Tongue (tissue), 1 donor: ENCODE measurements at regions not wholly inside any gene's neighbourhood (a gene's known extent, or its start where the extent isn't known, plus 50 kb on each side); places are given as distances from the start of the nearest gene placed in this dataset.

Experiments
- DNase-seq: peaks from one replicate; pipeline ENCODE4 v3.0.0-alpha.2; 2015

- DNase-seq = no peak
Measured at GRCh38 chr16:55169780-55170179, 154.2 kb upstream of the IRX6 start.

GRCh38 chr16:55171241-55171640 lies 152.8 kb upstream of the IRX6 start:
- DNase-seq = no peak

DNA sequence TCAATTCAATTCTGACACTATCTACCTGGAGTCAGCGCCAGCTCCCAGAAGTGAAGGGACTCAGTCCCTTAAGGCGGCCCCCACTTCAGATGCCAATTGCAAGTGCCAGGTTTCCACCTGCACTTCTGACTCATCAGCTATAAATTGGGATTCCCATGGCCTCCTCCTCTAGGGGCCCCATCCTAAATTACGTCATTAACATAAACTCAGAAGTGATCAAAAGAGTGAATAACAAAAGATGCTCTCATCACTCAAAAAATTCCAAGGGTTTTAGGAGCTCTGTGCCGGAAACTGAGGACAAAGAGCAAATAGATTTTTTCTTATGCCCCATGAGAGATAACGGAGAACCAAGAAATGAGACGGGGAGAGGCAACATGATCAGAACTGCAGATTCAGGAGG lies 148.6 kb upstream of the IRX6 start:
- DNase-seq = no peak

DNA sequence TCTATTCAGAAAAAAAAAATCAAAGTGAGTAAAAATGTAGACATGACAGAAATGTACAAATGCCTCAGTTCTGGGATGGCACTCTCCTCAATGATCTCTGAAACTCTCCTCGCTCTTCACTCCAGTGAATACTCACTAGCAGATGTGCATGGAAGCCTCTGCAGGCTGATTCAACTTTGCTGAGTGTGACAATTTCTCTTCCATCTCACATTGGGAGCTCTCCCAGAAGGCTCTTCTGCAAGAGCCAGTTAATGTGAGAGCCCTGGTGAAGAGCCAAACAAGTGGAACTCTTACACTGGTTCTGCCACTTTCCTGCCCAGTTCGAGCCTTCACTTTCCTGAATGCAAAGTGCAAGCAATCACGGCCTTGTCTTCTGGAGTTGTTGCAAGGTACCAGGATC lies 147.1 kb upstream of the IRX6 start:
- no peak for DNase-seq

GRCh38 chr16:55179411-55179810 lies 144.6 kb upstream of the IRX6 start:
- DNase-seq = no peak

GRCh38 chr16:55179852-55180585 lies 144.0 kb upstream of the IRX6 start:
- DNase-seq = no peak

DNA sequence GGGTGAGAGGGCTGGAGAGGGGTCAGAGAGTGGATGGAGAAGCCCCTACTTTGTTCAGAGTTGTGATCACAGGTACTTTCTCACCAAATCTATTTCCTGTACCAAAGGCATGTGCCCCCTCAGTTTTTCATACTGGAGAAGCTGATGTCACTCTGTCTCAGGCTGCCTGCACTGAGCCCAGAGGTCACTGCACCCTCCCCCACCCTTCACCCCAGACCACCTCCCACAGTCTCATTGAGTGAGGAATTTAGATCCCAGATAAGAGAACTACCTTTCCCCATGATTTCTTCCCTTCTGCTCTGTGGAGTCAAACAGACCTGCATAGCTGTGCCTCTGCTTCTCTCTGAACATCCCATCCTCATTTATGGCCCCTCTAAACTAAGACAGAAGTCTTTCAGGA lies 140.0 kb upstream of the IRX6 start:
- no peak for DNase-seq

DNA sequence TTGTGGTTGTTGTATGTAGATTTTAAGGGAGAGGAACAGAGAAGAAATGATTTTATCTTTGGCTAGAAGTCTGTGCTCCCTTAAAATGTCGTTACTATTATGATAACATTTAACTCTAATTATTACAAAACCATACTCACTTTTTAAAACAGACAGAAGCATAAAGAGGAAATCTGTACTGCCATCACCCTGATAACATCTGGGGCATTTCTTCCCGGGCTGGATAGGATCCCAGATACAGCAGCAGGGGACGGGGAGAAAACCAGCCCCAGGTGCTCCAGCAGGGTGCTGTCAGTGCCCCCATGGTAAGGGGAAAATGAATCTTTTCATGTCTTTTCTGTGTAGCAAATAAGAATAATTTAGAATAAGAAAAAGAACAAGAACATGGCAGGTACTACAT lies 139.4 kb upstream of the IRX6 start:
- DNase-seq = no peak

DNA sequence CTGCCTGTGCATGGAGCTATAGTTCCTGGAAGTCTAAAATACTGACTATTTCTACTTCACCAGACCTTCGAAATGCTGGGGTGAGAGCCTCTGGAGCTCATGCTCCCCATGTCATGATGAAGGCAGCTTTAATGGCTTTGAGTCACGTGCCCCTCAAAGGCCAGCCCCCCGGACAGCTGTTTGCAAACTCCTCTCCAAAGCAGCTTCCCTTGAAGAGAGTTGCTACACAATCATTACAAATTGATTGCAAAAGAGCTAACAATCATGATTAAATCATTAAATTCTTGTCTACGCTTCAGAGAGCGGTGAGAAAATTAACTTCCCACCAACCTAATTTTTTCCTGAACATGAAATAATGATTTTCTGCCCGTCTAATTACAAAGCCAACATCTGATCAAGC lies 134.8 kb upstream of the IRX6 start:
- no peak for DNase-seq

DNA sequence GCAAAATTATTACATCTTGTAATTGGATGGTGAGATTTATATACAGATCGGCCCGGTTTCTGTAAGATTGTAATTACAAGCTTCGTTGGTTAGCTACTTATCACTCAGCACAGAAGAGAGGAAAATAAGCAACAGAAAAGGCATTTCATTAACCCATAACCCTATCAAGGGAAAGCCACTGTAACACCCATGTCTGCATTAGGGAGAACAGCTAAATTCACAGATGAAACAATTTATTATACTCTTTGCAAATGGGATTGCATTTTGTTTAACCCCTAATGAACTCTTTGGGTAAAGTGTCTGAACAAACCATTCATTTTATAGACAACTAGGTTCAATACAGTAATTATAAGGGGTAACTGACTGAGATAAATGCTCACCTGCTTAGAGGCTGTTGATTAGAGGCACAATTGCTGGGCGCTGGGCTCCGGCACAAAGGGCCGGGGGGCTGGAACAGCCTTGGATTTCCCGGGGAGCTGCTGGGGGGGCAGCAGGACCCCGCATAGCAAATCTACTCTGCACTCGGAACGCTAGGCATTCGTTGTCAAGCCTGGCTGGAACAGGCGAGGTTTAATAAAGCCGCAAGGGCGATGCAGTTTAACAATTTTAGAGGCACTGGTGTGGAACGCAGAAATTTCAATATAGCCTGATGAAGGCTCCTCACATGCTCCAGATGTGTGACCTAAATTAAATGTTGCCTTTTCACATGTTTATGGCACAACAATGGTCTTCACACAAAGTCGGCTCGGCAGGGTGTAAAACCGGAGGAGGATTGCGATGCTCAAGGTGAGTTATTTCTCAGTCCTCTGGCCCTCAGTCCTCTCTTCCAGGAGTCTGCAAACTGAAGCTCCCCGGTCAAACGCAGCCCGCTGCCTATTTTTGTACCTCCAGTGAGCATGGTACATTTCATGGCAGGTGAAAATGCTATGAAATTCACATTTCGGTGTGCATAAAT lies 134.0 kb upstream of the IRX6 start:
- no peak for DNase-seq

GRCh38 chr16:55192734-55193133 lies 131.3 kb upstream of the IRX6 start:
- no peak for DNase-seq

GRCh38 chr16:55203570-55203969 lies 120.4 kb upstream of the IRX6 start:
- no peak for DNase-seq

DNA sequence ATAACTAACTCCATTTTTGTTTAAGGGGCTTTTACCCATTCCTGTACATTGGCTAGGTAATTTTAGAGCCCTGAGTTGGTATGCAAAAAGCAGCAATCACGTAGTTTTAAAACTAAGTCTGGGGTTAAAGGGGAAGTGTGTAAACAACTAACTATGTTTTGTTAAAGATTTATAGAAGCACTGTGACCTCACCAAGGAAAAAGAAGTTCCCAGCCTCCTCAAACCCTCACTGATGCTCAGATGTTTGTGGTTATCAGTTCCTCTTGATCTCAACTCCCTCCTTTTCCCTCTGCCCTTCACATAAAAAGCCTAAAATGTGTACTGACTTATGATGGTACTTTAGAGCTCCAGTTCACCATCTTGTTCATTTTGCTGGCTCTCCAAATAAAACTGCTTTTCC lies 119.9 kb upstream of the IRX6 start:
- DNase-seq = no peak

- no peak for DNase-seq
Measured at GRCh38 chr16:55204923-55205322, 119.1 kb upstream of the IRX6 start.

DNA sequence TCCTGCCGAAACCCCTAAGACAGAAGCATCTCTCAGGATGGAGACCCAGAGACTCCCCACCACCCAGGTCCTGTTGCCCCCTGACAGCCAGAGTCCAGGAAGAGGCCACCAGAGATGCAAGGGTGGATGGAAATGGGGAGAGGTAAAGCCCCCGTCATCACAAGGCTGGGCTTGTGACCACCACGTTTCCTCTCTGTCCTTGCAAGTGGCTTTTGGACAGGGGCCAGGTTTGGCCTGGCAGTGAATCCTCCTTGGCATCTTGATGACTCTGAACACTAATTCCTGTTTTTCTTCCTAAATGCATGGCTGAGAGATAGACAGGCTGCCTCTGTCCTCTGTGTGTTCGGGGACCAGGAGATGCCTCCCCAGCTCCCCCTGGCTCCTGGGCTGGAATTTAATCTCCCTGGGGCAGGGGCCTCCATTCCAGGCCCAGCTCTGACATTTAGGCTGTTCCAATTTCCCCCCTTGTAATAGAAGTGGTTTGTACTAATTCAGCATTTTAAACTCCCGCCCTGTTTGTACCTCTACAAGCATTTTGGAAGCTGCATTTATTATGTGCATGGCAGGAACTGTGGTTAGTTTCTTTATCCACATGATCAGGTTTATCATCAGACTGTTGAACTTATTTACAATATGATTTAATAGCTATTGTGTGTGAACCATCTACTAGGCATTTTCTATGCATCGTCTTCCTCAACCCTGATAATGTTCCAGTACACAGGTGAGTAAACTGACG lies 116.1 kb upstream of the IRX6 start:
- DNase-seq = peak; percentile 34

- no peak for DNase-seq
Measured at GRCh38 chr16:55209626-55210025, 114.4 kb upstream of the IRX6 start.

DNA sequence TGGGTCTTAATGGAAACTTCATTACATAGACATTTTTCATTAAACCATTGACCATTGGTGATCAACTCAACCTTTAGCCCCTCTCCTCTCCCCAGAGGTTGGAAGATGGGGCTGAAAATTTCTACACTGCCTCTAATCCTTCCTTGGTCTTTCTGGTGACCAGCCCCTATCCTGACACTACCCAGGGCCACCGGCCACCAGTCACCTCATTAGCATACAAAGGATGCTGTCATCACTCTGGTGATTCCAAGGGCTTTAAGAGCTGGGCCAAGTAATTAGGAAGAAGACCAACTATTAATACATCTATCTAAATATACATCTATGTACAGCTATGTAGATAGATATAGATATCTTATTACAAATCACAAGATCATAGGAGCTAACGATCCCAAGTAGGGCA lies 111.2 kb upstream of the IRX6 start:
- no peak for DNase-seq

- DNase-seq = no peak
Measured at GRCh38 chr16:55214412-55214811, 109.6 kb upstream of the IRX6 start.

DNA sequence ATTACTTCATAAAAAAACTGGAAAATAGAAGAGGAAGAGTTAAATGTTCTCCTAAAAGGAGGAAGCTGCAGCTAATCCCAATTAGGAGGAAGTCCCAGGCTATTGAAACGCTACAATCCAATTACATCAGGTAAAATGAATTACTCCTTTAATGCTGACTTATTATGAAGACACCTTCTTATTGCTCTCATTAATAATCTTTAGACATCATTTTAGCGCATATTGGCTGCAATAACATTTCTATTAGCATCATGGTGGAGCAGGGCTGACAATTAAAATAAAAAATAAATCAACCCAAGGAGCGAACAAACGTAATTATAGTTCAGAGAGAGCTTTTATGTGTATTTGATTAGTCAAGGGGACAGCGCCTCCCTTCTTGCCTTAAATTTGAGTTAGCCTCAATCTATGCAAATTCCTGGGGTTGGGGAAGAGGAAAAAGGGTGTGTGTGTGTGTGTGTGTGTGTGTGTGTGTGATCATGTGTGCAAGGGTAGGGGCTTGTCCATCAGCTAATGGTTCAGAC lies 109.0 kb upstream of the IRX6 start:
- no peak for DNase-seq

- DNase-seq = no peak
Measured at GRCh38 chr16:55217392-55217791, 106.6 kb upstream of the IRX6 start.

DNA sequence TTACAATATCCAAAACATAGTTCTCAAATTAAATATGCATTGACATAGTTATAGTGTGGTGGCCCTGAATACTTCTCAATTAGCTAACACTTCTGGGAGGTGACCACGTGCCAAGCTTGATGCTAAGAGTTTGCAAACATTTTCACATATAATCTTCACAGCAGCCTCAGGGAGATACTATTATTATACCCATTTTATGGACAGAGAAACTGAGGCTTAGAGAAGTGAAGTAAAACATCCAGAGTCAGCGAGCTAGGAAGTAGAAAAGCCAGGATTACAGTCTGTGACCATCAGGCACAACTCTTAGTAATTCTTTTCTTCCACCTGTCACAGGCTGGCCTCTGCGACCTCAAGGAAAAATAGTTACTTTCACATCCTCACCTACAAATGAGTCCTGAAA lies 102.2 kb upstream of the IRX6 start:
- DNase-seq = no peak

DNA sequence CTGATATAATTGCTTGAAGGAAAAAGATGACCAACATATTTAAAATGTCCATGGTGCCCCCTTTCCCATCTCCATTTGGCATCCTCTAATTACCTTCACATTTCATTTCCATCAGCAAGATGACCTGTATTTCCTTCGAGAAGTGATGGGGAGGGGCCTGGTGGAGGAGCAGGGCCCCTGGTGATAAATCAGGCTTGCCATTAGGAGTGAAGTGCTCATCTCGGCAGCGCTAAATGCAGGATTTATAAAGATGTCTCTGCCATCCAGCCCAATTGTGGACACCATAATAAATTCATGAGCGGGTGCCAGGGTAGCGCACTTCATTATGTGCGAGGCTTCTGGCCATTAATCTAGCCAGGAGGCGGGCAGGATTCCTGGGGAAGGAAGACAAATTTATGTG lies 101.5 kb upstream of the IRX6 start:
- no peak for DNase-seq
